ENCODE measurements at regions not wholly inside any gene's neighbourhood (a gene's known extent, or its start where the extent isn't known, plus 50 kb on each side); places are given as distances from the start of the nearest gene placed in this dataset.

- DNase-seq (ENCODE audit: low read depth), result no peak
- no peak overlapping the region for H3K4me3 ChIP-seq (ENCODE audit: low read depth, low read length)
- no peak for TF ChIP-seq POLR2A (IDR thresholded peaks at IDR 0.05; ENCODE audit: extremely low read depth, insufficient read length)
- TF ChIP-seq, protein P1, sequence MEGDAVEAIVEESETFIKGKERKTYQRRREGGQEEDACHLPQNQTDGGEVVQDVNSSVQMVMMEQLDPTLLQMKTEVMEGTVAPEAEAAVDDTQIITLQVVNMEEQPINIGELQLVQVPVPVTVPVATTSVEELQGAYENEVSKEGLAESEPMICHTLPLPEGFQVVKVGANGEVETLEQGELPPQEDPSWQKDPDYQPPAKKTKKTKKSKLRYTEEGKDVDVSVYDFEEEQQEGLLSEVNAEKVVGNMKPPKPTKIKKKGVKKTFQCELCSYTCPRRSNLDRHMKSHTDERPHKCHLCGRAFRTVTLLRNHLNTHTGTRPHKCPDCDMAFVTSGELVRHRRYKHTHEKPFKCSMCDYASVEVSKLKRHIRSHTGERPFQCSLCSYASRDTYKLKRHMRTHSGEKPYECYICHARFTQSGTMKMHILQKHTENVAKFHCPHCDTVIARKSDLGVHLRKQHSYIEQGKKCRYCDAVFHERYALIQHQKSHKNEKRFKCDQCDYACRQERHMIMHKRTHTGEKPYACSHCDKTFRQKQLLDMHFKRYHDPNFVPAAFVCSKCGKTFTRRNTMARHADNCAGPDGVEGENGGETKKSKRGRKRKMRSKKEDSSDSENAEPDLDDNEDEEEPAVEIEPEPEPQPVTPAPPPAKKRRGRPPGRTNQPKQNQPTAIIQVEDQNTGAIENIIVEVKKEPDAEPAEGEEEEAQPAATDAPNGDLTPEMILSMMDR (IDR thresholded peaks at IDR 0.05; ENCODE audit: low read depth, low read length), result no peak
- no peak for TF ChIP-seq MYC (IDR thresholded peaks at IDR 0.05; ENCODE audit: low read depth, low read length)
- TF ChIP-seq, protein P2, sequence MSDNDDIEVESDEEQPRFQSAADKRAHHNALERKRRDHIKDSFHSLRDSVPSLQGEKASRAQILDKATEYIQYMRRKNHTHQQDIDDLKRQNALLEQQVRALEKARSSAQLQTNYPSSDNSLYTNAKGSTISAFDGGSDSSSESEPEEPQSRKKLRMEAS (IDR thresholded peaks at IDR 0.05; ENCODE audit: low read depth, low read length), result no peak
Observed at GRCh38 chr21:27077501-27077900, 110.6 kb upstream of the ADAMTS5 start.

GRCh38 chr21:27076025-27076424, 109.1 kb upstream of the ADAMTS5 start:
- TF ChIP-seq POLR2A (IDR thresholded peaks at IDR 0.05; ENCODE audit: extremely low read depth, insufficient read length), result no peak
- TF ChIP-seq, protein P2 (IDR thresholded peaks at IDR 0.05; ENCODE audit: low read depth, low read length), result no peak
- H3K4me3 ChIP-seq (ENCODE audit: low read depth, low read length), result no peak overlapping the region

DNA sequence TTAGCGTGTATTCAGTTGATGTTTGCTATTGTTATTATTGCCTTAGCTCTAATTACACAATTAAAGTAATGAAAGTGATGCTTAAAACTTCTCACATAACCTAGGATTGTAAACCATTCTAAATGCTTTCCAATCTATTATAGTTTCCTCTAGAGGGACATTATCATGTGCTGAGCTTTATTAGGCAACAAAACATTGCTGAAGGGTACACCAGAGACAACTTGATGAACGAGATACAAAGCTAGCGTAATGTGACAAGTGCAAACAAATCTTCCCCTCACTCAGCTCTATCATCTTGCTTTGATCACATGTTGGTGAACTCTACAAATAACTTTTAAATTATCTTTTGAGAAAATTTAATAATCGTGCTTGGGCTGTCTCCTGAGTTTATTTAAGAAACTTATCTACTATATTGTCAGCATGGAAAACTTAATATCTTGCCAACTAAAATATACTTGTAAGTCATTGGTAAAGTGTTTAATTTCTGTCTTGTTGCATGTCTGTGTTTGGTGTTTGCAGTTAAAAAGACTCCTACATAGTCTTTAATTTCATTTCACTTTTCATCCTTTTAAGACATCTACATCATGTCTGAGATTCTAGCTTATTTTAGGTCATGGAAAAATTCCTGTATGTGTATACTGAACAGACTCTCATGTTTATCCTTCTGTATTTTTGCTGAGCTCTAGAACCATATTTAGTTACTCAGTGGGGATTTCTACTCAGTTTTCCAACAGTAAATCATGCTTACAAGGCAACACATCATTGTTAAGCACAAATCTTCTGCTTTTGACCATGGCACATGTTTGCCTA, 104.2 kb upstream of the ADAMTS5 start:
- no peak for DNase-seq (ENCODE audit: low read depth)
- TF ChIP-seq, protein P1 (IDR thresholded peaks at IDR 0.05; ENCODE audit: low read depth, low read length), result no peak
- no peak for TF ChIP-seq POLR2A (IDR thresholded peaks at IDR 0.05; ENCODE audit: extremely low read depth, insufficient read length)
- TF ChIP-seq MYC (IDR thresholded peaks at IDR 0.05; ENCODE audit: low read depth, low read length), result no peak
- TF ChIP-seq, protein P2 (IDR thresholded peaks at IDR 0.05; ENCODE audit: low read depth, low read length), result no peak
- no peak overlapping the region for H3K4me3 ChIP-seq (ENCODE audit: low read depth, low read length)

More at GRCh38 chr21:27076025-27076424, 109.1 kb upstream of the ADAMTS5 start:
- no peak for DNase-seq (ENCODE audit: low read depth)

- no peak for TF ChIP-seq MYC (IDR thresholded peaks at IDR 0.05; ENCODE audit: low read depth, low read length)
- H3K4me3 ChIP-seq (ENCODE audit: low read depth, low read length), result no peak overlapping the region
- no peak for DNase-seq (ENCODE audit: low read depth)
Observed at GRCh38 chr21:27068811-27069210, 101.9 kb upstream of the ADAMTS5 start.

- TF ChIP-seq, protein P1 (IDR thresholded peaks at IDR 0.05; ENCODE audit: low read depth, low read length), result no peak
- TF ChIP-seq MYC (IDR thresholded peaks at IDR 0.05; ENCODE audit: low read depth, low read length) (no peak), POLR2A (IDR thresholded peaks at IDR 0.05; ENCODE audit: extremely low read depth, insufficient read length) (no peak)
- TF ChIP-seq, protein P2 (IDR thresholded peaks at IDR 0.05; ENCODE audit: low read depth, low read length), result no peak
- no peak for DNase-seq (ENCODE audit: low read depth)
Observed at GRCh38 chr21:27067226-27067625, 100.3 kb upstream of the ADAMTS5 start.

GRCh38 chr21:27062443-27062842, 95.6 kb upstream of the ADAMTS5 start:
- H3K4me3 ChIP-seq (ENCODE audit: low read depth, low read length), result no peak overlapping the region
- no peak for TF ChIP-seq MYC (IDR thresholded peaks at IDR 0.05; ENCODE audit: low read depth, low read length)
- TF ChIP-seq, protein P2 (IDR thresholded peaks at IDR 0.05; ENCODE audit: low read depth, low read length), result no peak
- TF ChIP-seq, protein P1 (IDR thresholded peaks at IDR 0.05; ENCODE audit: low read depth, low read length), result no peak
- no peak for DNase-seq (ENCODE audit: low read depth)

More at GRCh38 chr21:27067226-27067625, 100.3 kb upstream of the ADAMTS5 start:
- no peak overlapping the region for H3K4me3 ChIP-seq (ENCODE audit: low read depth, low read length)

Data from NB4 (cell line).